PC-9 (cell line): ENCODE measurements at regions not wholly inside any gene's neighbourhood (a gene's known extent, or its start where the extent isn't known, plus 50 kb on each side); places are given as distances from the start of the nearest gene placed in this dataset.

ENCODE experiments used
- BruUV-seq: library from RNA; stranded (reverse); fragments of 400-500 nt; replicated peaks from 2 replicates; lab custom pipeline; 2021; lab: Mats Ljungman, UMichigan
- CTCF ChIA-PET: fragments of 300-600 bp; sonication (Branson Sonifier 250); formaldehyde crosslinking; loops from one replicate; lab custom pipeline; 2022; ENCODE audit warnings: antibody characterized with exemption; lab: Charles Lee
- POLR2A ChIA-PET: fragments of 300-600 bp; sonication (Branson Sonifier 250); formaldehyde crosslinking; loops from one replicate; lab custom pipeline; 2022; ENCODE audit warnings: antibody characterized with exemption; ENCODE audit not compliant: unreplicated experiment; lab: Charles Lee
- DNase-seq, 2 experiments: peaks; one replicate each; pipeline versions ENCODE4 v3.0.0 to v3.0.0-alpha.2; 2015 to 2022; ENCODE audit warnings: mixed read lengths in 1 of 2
- H2AFZ ChIP-seq: fragments of 200-600 bp; sonication (generic); 2 replicates; pipeline ENCODE4 v1.8.1; 2017; ENCODE audit warnings: antibody characterized with exemption
- H3F3A ChIP-seq: fragments of 200-600 bp; sonication (generic); 2 replicates; pipeline ENCODE4 v1.8.1; 2017; ENCODE audit warnings: antibody characterized with exemption, mild to moderate bottlenecking, low read depth; ENCODE audit not compliant: insufficient read depth
- H3K27ac ChIP-seq: fragments of 200-600 bp; sonication (generic); 2 replicates; pipeline ENCODE4 v1.6.1; 2016; ENCODE audit warnings: mixed run types
- H3K27me3 ChIP-seq: fragments of 200-600 bp; sonication (generic); 2 replicates; pipeline ENCODE4 v1.6.1; 2016; ENCODE audit warnings: low read depth, mixed run types; ENCODE audit not compliant: insufficient read depth
- H3K36me3 ChIP-seq: fragments of 200-600 bp; sonication (generic); 2 replicates; pipeline ENCODE4 v1.6.1; 2016; ENCODE audit warnings: low read depth, mixed run types
- H3K4me1 ChIP-seq: fragments of 200-600 bp; sonication (generic); replicated peaks from 2 replicates; pipeline ENCODE4 v1.6.1; 2016; ENCODE audit warnings: mixed run types; ENCODE audit not compliant: insufficient read depth
- H3K4me2 ChIP-seq: fragments of 200-600 bp; sonication (generic); 2 replicates; pipeline ENCODE4 v1.6.1; 2017; ENCODE audit warnings: mixed run types
- H3K4me3 ChIP-seq: fragments of 200-600 bp; sonication (generic); 2 replicates; pipeline ENCODE4 v1.6.1; 2016; ENCODE audit warnings: mixed run types
- H3K79me2 ChIP-seq: fragments of 200-600 bp; sonication (generic); 2 replicates; pipeline ENCODE4 v1.6.1; 2017; ENCODE audit warnings: low read depth, mixed run types
- H3K9me2 ChIP-seq: fragments of 200-600 bp; sonication (generic); 2 replicates; pipeline ENCODE4 v1.8.1; 2017; ENCODE audit warnings: mild to moderate bottlenecking; ENCODE audit not compliant: insufficient read depth
- H3K9me3 ChIP-seq: fragments of 200-600 bp; sonication (generic); 2 replicates; pipeline ENCODE4 v1.8.1; 2016; ENCODE audit warnings: low read depth; ENCODE audit not compliant: insufficient read depth
- H4K20me1 ChIP-seq: fragments of 200-600 bp; sonication (generic); 2 replicates; pipeline ENCODE4 v1.8.1; 2017; ENCODE audit not compliant: insufficient read depth
- CTCF ChIP-seq: fragments of 200-600 bp; sonication (generic); conservative IDR thresholded peaks from 2 replicates; pipeline ENCODE4 v1.6.1; 2017; ENCODE audit warnings: mixed run types, antibody characterized with exemption, mild to moderate bottlenecking, moderate library complexity
- EZH2 ChIP-seq: fragments of 200-600 bp; sonication (generic); IDR thresholded peaks from 2 replicates; pipeline ENCODE4 v1.8.0; 2017; ENCODE audit warnings: antibody characterized with exemption, low read depth
- intact Hi-C: fragments of 100-400 bp; cut with micrococcal nuclease; formaldehyde crosslinking; loops from one replicate; pipeline ENCODE4 v1.10.0; 2022; ENCODE audit not compliant: unreplicated experiment

GRCh38 chr6:95795927-95796326, 218.6 kb downstream of the MANEA start:
- Histone ChIP-seq H3K36me3 (no peaks in the 10 kb centered on the region), H3K4me1 (no peaks in the 10 kb centered on the region), H3K27ac (no peak overlapping the region), H3F3A (no peaks in the 10 kb centered on the region), H3K27me3 (no peaks in the 10 kb centered on the region), H3K9me3 (no peaks in the 10 kb centered on the region), H3K79me2 (no peaks in the 10 kb centered on the region), H4K20me1 (no peaks in the 10 kb centered on the region), H2AFZ (no peak overlapping the region), H3K4me3 (no peak overlapping the region), H3K9me2 (no peaks in the 10 kb centered on the region; the same call in 1 of the 2 replicates), H3K4me2 (no peak overlapping the region)
- ChIA-PET POLR2A (no interaction called here), CTCF (no interaction called here)
- intact Hi-C loops, result no loop called here
- no peak for DNase-seq
- no TSS peak for BruUV-seq
- TF ChIP-seq CTCF (no peak), EZH2 (no peak)

- H2AFZ ChIP-seq, result no peak overlapping the region
- no peaks in the 10 kb centered on the region; the same call in 1 of the 2 replicates for H3K9me2 ChIP-seq
- H3K27ac ChIP-seq, result no peak overlapping the region
- TF ChIP-seq EZH2 (no peak), CTCF (no peak)
- no peak overlapping the region for H3K4me2 ChIP-seq
- H3K9me3 ChIP-seq, result no peaks in the 10 kb centered on the region
- H3F3A ChIP-seq, result no peaks in the 10 kb centered on the region
- H3K36me3 ChIP-seq, result no peaks in the 10 kb centered on the region
- no peak overlapping the region for H3K4me3 ChIP-seq
- no TSS peak for BruUV-seq
- intact Hi-C loops, result no loop called here
- H3K79me2 ChIP-seq, result no peaks in the 10 kb centered on the region
- no peaks in the 10 kb centered on the region for H4K20me1 ChIP-seq
- no peaks in the 10 kb centered on the region for H3K27me3 ChIP-seq
- H3K4me1 ChIP-seq, result no peaks in the 10 kb centered on the region
- ChIA-PET CTCF (no interaction called here), POLR2A (no interaction called here)
- no peak for DNase-seq
Measured at GRCh38 chr6:95797054-95797453, 218.7 kb upstream of the FUT9 start.

- no peak overlapping the region for H3K27ac ChIP-seq
- no peak overlapping the region for H3K4me2 ChIP-seq
- TF ChIP-seq CTCF (no peak), EZH2 (no peak)
- intact Hi-C loops, result no loop called here
- DNase-seq, result no peak
- CTCF ChIA-PET, result no interaction called here
- no peaks in the 10 kb centered on the region for H3K79me2 ChIP-seq
- no peaks in the 10 kb centered on the region; the same call in 1 of the 2 replicates for H3F3A ChIP-seq
- no peaks in the 10 kb centered on the region for H3K36me3 ChIP-seq
- H3K9me3 ChIP-seq, result peaks cover under 1% of the 10 kb centered on the region; the same call in 1 of the 2 replicates
- H3K27me3 ChIP-seq, result no peaks in the 10 kb centered on the region
- peaks cover 7% of the 10 kb centered on the region; the same call in 1 of the 2 replicates for H3K4me1 ChIP-seq
- no peaks in the 10 kb centered on the region; the same call in 1 of the 2 replicates for H3K9me2 ChIP-seq
- H4K20me1 ChIP-seq, result no peaks in the 10 kb centered on the region
- no TSS peak for BruUV-seq
- H3K4me3 ChIP-seq, result no peak overlapping the region
- POLR2A ChIA-PET, result no interaction called here
- H2AFZ ChIP-seq, result no peak overlapping the region
Measured at GRCh38 chr6:95802978-95803377, 212.8 kb upstream of the FUT9 start.
